Lower leg skin (tissue), 3 donors: ENCODE measurements at regions not wholly inside any gene's neighbourhood (a gene's known extent, or its start where the extent isn't known, plus 50 kb on each side); places are given as distances from the start of the nearest gene placed in this dataset.

ENCODE experiments used
- CTCF ChIP-seq, 3 donors: fragments of 450-650 bp; IDR thresholded peaks; one replicate each; pipeline ENCODE4 v1.5.1; 2016; ENCODE audit warnings: antibody characterized with exemption in 3 of 3, mild to moderate bottlenecking in 3 of 3, moderate library complexity in 2 of 3
- POLR2A ChIP-seq, 2 donors: fragments of 450-650 bp; IDR thresholded peaks; one replicate each; pipeline ENCODE4 v1.6.1; 2016 to 2017; ENCODE audit warnings: antibody characterized with exemption in 2 of 2, mild to moderate bottlenecking in 1 of 2, moderate library complexity in 1 of 2

DNA sequence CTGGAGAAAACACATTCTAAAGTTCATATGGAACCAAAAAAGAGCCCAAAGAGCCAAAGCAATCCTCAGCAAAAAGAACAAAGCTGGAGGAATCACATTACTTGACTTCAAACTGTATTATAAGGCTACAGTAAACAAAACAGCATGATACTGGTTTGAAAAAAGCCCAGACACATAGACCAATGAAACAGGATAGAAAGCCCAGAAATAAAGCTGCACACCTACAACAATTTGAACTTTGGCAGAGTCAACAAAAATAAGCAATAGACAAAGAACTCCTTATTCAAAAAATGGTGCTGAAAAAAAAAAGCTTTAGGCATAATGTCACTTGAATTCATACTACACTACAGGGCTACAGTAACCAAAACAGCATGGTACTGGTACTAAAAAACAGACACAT, 289.6 kb downstream of the NR4A2 start:
- TF ChIP-seq CTCF (IDR thresholded peaks at IDR 0.05) (no peak), POLR2A (IDR thresholded peaks at IDR 0.05) (no peak)
